Mesendoderm (in vitro differentiated cells): ENCODE measurements at regions not wholly inside any gene's neighbourhood (a gene's known extent, or its start where the extent isn't known, plus 50 kb on each side); places are given as distances from the start of the nearest gene placed in this dataset.
"Not testable (repeated sequence)": the region's sequence is repeated elsewhere in the genome, so short reads cannot be mapped to it uniquely, and the experiment has no call there.

Experiments
- DNase-seq: peaks from one replicate; pipeline ENCODE4 v3.0.0; 2013
- H2AK5ac ChIP-seq: 2 replicates; pipeline ENCODE4 v1.6.1; 2013; ENCODE audit warnings: low read length, inconsistent platforms
- H2BK120ac ChIP-seq: 2 replicates; pipeline ENCODE4 v1.6.1; 2013; ENCODE audit warnings: low read depth, mild to moderate bottlenecking, low read length, moderate library complexity, mixed read lengths
- H2BK15ac ChIP-seq: replicated peaks from 2 replicates; pipeline ENCODE4 v1.6.1; 2013; ENCODE audit warnings: low read depth, mild to moderate bottlenecking, moderate library complexity
- H2BK5ac ChIP-seq: 2 replicates; pipeline ENCODE4 v1.6.1; 2013; ENCODE audit warnings: low read length, inconsistent platforms
- H3K18ac ChIP-seq: 2 replicates; pipeline ENCODE4 v1.6.1; 2013; ENCODE audit warnings: mild to moderate bottlenecking, low read length, mixed read lengths
- H3K23ac ChIP-seq: one replicate; pipeline ENCODE4 v1.6.1; 2013; ENCODE audit warnings: low read length
- H3K27ac ChIP-seq: 2 replicates; pipeline ENCODE4 v1.5.1; 2013; ENCODE audit warnings: low read depth, mild to moderate bottlenecking, inconsistent platforms, low read length, moderate library complexity
- H3K27me3 ChIP-seq: 2 replicates; pipeline ENCODE4 v1.6.1; 2013; ENCODE audit warnings: low read length, control low read depth, mild to moderate bottlenecking, inconsistent platforms; ENCODE audit not compliant: insufficient read depth, poor library complexity
- H3K36me3 ChIP-seq: 2 replicates; pipeline ENCODE4 v1.6.1; 2013; ENCODE audit warnings: low read length, inconsistent platforms; ENCODE audit not compliant: control insufficient read depth, insufficient read depth
- H3K4ac ChIP-seq: one replicate; pipeline ENCODE4 v1.6.1; 2013; ENCODE audit warnings: low read depth, mild to moderate bottlenecking, low read length, moderate library complexity
- H3K4me1 ChIP-seq: 2 replicates; pipeline ENCODE4 v1.6.1; 2013; ENCODE audit warnings: low read depth, low read length, inconsistent platforms; ENCODE audit not compliant: control insufficient read depth
- H3K4me2 ChIP-seq: 2 replicates; pipeline ENCODE4 v1.6.1; 2013; ENCODE audit warnings: low read length
- H3K4me3 ChIP-seq: 2 replicates; pipeline ENCODE4 v1.5.1; 2013; ENCODE audit warnings: mild to moderate bottlenecking, low read length
- H3K56ac ChIP-seq: one replicate; pipeline ENCODE4 v1.6.1; 2013; ENCODE audit warnings: low read length
- H3K79me1 ChIP-seq: 2 replicates; pipeline ENCODE4 v1.6.1; 2013; ENCODE audit warnings: low read length, inconsistent platforms
- H3K79me2 ChIP-seq: 2 replicates; pipeline ENCODE4 v1.6.1; 2013; ENCODE audit warnings: mild to moderate bottlenecking, low read length; ENCODE audit not compliant: control insufficient read depth, insufficient read depth
- H3K9ac ChIP-seq: 2 replicates; pipeline ENCODE4 v1.6.1; 2013; ENCODE audit warnings: low read length, inconsistent platforms
- H4K5ac ChIP-seq: one replicate; pipeline ENCODE4 v1.6.1; 2013; ENCODE audit warnings: low read length
- H4K8ac ChIP-seq: one replicate; pipeline ENCODE4 v1.6.1; 2013; ENCODE audit warnings: low read depth, mild to moderate bottlenecking, control low read depth, low read length, moderate library complexity
- WGBS: extraction: QIAGEN DNeasy Blood & Tissue Kit; methylation state at CpG from one replicate; pipeline ENCODE4 v1.1.7; 2013; ENCODE audit warnings: low lambda C conversion rate, missing lambda C conversion rate; ENCODE audit not compliant: insufficient coverage; ENCODE audit errors: extremely low coverage; 5-methylcytosine and 5-hydroxymethylcytosine counted together

GRCh38 chrX:92283308-92283707 lies 504.1 kb downstream of the PCDH11X start:
- no peak for DNase-seq
- Histone ChIP-seq H2BK5ac (no peak overlapping the region), H3K4me1 (no peaks in the 10 kb centered on the region), H3K9ac (no peak overlapping the region), H2AK5ac (no peak overlapping the region), H3K79me1 (no peaks in the 10 kb centered on the region), H3K27me3 (no peaks in the 10 kb centered on the region), H3K4me2 (no peak overlapping the region), H3K23ac (no peak overlapping the region), H3K4me3 (no peak overlapping the region), H3K56ac (no peak overlapping the region), H2BK120ac (no peak overlapping the region), H3K79me2 (no peaks in the 10 kb centered on the region), H3K27ac (no peak overlapping the region), H3K36me3 (no peaks in the 10 kb centered on the region), H2BK15ac (no peak overlapping the region), H4K8ac (no peak overlapping the region), H3K4ac (no peak overlapping the region), H4K5ac (no peak overlapping the region), H3K18ac (no peak overlapping the region)
- no CpG with 5 or more reads among the region's 3 CpGs for WGBS

GRCh38 chrX:92298067-92298466 lies 518.9 kb downstream of the PCDH11X start:
- not testable (repeated sequence) for H3K9ac ChIP-seq, H2BK120ac ChIP-seq, H3K56ac ChIP-seq, H2BK15ac ChIP-seq, H3K18ac ChIP-seq, H3K79me2 ChIP-seq, H2AK5ac ChIP-seq, H3K23ac ChIP-seq, H3K4ac ChIP-seq, DNase-seq, H3K27ac ChIP-seq, H4K8ac ChIP-seq, H3K4me2 ChIP-seq, H3K4me1 ChIP-seq, H4K5ac ChIP-seq, H3K27me3 ChIP-seq, H3K4me3 ChIP-seq, H2BK5ac ChIP-seq, H3K36me3 ChIP-seq, H3K79me1 ChIP-seq
- no CpG with 5 or more reads among the region's 3 CpGs for WGBS

GRCh38 chrX:92333194-92333593 lies 554.0 kb downstream of the PCDH11X start:
- WGBS, result no CpG with 5 or more reads among the region's 5 CpGs
- not testable (repeated sequence) for H3K4me3 ChIP-seq, H3K56ac ChIP-seq, H3K27me3 ChIP-seq, H2BK120ac ChIP-seq, H3K27ac ChIP-seq, H3K4me2 ChIP-seq, H2BK5ac ChIP-seq, H3K9ac ChIP-seq, H2BK15ac ChIP-seq, H3K36me3 ChIP-seq, H3K18ac ChIP-seq, DNase-seq, H4K8ac ChIP-seq, H3K79me1 ChIP-seq, H3K23ac ChIP-seq, H3K4me1 ChIP-seq, H3K4ac ChIP-seq, H2AK5ac ChIP-seq, H3K79me2 ChIP-seq, H4K5ac ChIP-seq

- H2BK15ac ChIP-seq, H3K4ac ChIP-seq, H2BK120ac ChIP-seq, H3K27me3 ChIP-seq, H3K4me2 ChIP-seq, H2BK5ac ChIP-seq, H2AK5ac ChIP-seq, H3K36me3 ChIP-seq, H3K9ac ChIP-seq, H4K5ac ChIP-seq, H3K56ac ChIP-seq, H3K23ac ChIP-seq, DNase-seq, H3K18ac ChIP-seq, H3K4me1 ChIP-seq, H3K4me3 ChIP-seq, H3K79me2 ChIP-seq, H3K27ac ChIP-seq, H3K79me1 ChIP-seq, H4K8ac ChIP-seq: not testable (repeated sequence)
- 100% methylated on average over 1 of the region's 6 CpGs for WGBS
Observed at GRCh38 chrX:92351065-92351464, 571.9 kb downstream of the PCDH11X start.

- H3K4ac ChIP-seq, result no peak overlapping the region
- DNase-seq, result no peak
- no peaks in the 10 kb centered on the region for H3K36me3 ChIP-seq
- no CpG with 5 or more reads among the region's 2 CpGs for WGBS
- no peak overlapping the region for H3K9ac ChIP-seq
- H3K4me3 ChIP-seq, result no peak overlapping the region
- H3K23ac ChIP-seq, result no peak overlapping the region
- H2AK5ac ChIP-seq, result no peak overlapping the region
- H4K8ac ChIP-seq, result no peak overlapping the region
- H3K27ac ChIP-seq, result no peak overlapping the region
- H3K79me1 ChIP-seq, result no peaks in the 10 kb centered on the region
- no peaks in the 10 kb centered on the region for H3K79me2 ChIP-seq
- no peak overlapping the region for H3K56ac ChIP-seq
- H3K4me2 ChIP-seq, result no peak overlapping the region
- H3K18ac ChIP-seq, result no peak overlapping the region
- H3K27me3 ChIP-seq, result no peaks in the 10 kb centered on the region
- no peak overlapping the region for H4K5ac ChIP-seq
- no peak overlapping the region for H2BK120ac ChIP-seq
- H3K4me1 ChIP-seq, result no peaks in the 10 kb centered on the region
- no peak overlapping the region for H2BK15ac ChIP-seq
- H2BK5ac ChIP-seq, result no peak overlapping the region
Observed at GRCh38 chrX:92351511-92351910, 572.3 kb downstream of the PCDH11X start.
